ENCODE measurements at regions not wholly inside any gene's neighbourhood (a gene's known extent, or its start where the extent isn't known, plus 50 kb on each side); places are given as distances from the start of the nearest gene placed in this dataset.

- no peak for TF ChIP-seq CTCF (conservative IDR thresholded peaks at IDR 0.05; ENCODE audit: low read length)
- no peak for TF ChIP-seq EZH2phosphoT487 (IDR thresholded peaks at IDR 0.05; ENCODE audit: borderline replicate concordance, low read depth, low read length)
- Histone ChIP-seq H3K4me3 (ENCODE audit: low read depth, low read length, poor library complexity, severe bottlenecking) (no peak overlapping the region), H3K9me3 (ENCODE audit: low read length) (no peaks in the 10 kb centered on the region), H3K79me2 (ENCODE audit: insufficient read depth, low read depth, low read length) (no peaks in the 10 kb centered on the region), H3K4me2 (ENCODE audit: low read length) (no peak overlapping the region), H3K4me1 (ENCODE audit: insufficient read depth, low read length, poor library complexity, severe bottlenecking) (no peaks in the 10 kb centered on the region), H3K9me2 (ENCODE audit: insufficient read depth, low read length) (no peaks in the 10 kb centered on the region), H3K27ac (ENCODE audit: low read depth, low read length, poor library complexity, severe bottlenecking) (no peak overlapping the region), H3K36me3 (ENCODE audit: insufficient read depth, low read length) (no peaks in the 10 kb centered on the region), H4K20me1 (ENCODE audit: insufficient read depth, low read length) (no peaks in the 10 kb centered on the region), H2AFZ (ENCODE audit: low read length) (no peak overlapping the region)
- ChIA-PET POLR2A (no interaction called here), CTCF (ENCODE audit: unreplicated experiment) (no interaction called here)
- intact Hi-C loops (cut with micrococcal nuclease; ENCODE audit: unreplicated experiment): no loop called here
- no peak for DNase-seq (ENCODE audit: low spot score)
- BruUV-seq (replicated peaks): no TSS peak
Observed at GRCh38 chr7:80385508-80385907, 126.4 kb downstream of the GNAT3 start.

- CTCF ChIA-PET (ENCODE audit: unreplicated experiment): no interaction called here
- no peaks in the 10 kb centered on the region for H4K20me1 ChIP-seq (ENCODE audit: insufficient read depth, low read length)
Observed at GRCh38 chr7:80380957-80381356, 130.9 kb downstream of the GNAT3 start.

More at GRCh38 chr7:80380957-80381356, 130.9 kb downstream of the GNAT3 start:
- H3K9me2 ChIP-seq (ENCODE audit: insufficient read depth, low read length): no peaks in the 10 kb centered on the region
- no peaks in the 10 kb centered on the region for H3K9me3 ChIP-seq (ENCODE audit: low read length)
- no peaks in the 10 kb centered on the region for H3K4me1 ChIP-seq (ENCODE audit: insufficient read depth, low read length, poor library complexity, severe bottlenecking)
- POLR2A ChIA-PET: no interaction called here
- no peak for TF ChIP-seq CTCF (conservative IDR thresholded peaks at IDR 0.05; ENCODE audit: low read length)
- no peak for TF ChIP-seq EZH2phosphoT487 (IDR thresholded peaks at IDR 0.05; ENCODE audit: borderline replicate concordance, low read depth, low read length)
- BruUV-seq (replicated peaks): no TSS peak
- intact Hi-C loops (cut with micrococcal nuclease; ENCODE audit: unreplicated experiment): no loop called here
- no peaks in the 10 kb centered on the region for H3K79me2 ChIP-seq (ENCODE audit: insufficient read depth, low read depth, low read length)
- H3K4me2 ChIP-seq (ENCODE audit: low read length): no peak overlapping the region
- no peak overlapping the region for H2AFZ ChIP-seq (ENCODE audit: low read length)
- no peaks in the 10 kb centered on the region for H3K36me3 ChIP-seq (ENCODE audit: insufficient read depth, low read length)
- no peak overlapping the region for H3K27ac ChIP-seq (ENCODE audit: low read depth, low read length, poor library complexity, severe bottlenecking)
- no peak for DNase-seq (ENCODE audit: low spot score)
- H3K4me3 ChIP-seq (ENCODE audit: low read depth, low read length, poor library complexity, severe bottlenecking): no peak overlapping the region

Data from OCI-LY7 (cell line).